ENCODE measurements at regions not wholly inside any gene's neighbourhood (a gene's known extent, or its start where the extent isn't known, plus 50 kb on each side); places are given as distances from the start of the nearest gene placed in this dataset.
"Not testable (repeated sequence)": the region's sequence is repeated elsewhere in the genome, so short reads cannot be mapped to it uniquely, and the experiment has no call there.

- no peak for DNase-seq (ENCODE audit: low spot score)
- TF ChIP-seq, protein P1, sequence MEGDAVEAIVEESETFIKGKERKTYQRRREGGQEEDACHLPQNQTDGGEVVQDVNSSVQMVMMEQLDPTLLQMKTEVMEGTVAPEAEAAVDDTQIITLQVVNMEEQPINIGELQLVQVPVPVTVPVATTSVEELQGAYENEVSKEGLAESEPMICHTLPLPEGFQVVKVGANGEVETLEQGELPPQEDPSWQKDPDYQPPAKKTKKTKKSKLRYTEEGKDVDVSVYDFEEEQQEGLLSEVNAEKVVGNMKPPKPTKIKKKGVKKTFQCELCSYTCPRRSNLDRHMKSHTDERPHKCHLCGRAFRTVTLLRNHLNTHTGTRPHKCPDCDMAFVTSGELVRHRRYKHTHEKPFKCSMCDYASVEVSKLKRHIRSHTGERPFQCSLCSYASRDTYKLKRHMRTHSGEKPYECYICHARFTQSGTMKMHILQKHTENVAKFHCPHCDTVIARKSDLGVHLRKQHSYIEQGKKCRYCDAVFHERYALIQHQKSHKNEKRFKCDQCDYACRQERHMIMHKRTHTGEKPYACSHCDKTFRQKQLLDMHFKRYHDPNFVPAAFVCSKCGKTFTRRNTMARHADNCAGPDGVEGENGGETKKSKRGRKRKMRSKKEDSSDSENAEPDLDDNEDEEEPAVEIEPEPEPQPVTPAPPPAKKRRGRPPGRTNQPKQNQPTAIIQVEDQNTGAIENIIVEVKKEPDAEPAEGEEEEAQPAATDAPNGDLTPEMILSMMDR (IDR thresholded peaks at IDR 0.05; ENCODE audit: extremely low read depth, missing control alignments): no peak
These were observed 232.7 kb downstream of the IGSF11 start for GRCh38 chr3:118801899-118802298.

GRCh38 chr3:118802325-118803095 lies 232.1 kb downstream of the IGSF11 start:
- DNase-seq (ENCODE audit: low spot score): no peak

GRCh38 chr3:118803096-118803476 lies 231.6 kb downstream of the IGSF11 start:
- TF ChIP-seq, protein P1 (IDR thresholded peaks at IDR 0.05; ENCODE audit: extremely low read depth, missing control alignments): no peak
- DNase-seq (ENCODE audit: low spot score): no peak

More at GRCh38 chr3:118802325-118803095, 232.1 kb downstream of the IGSF11 start:
- TF ChIP-seq, protein P1 (IDR thresholded peaks at IDR 0.05; ENCODE audit: extremely low read depth, missing control alignments): no peak

DNA sequence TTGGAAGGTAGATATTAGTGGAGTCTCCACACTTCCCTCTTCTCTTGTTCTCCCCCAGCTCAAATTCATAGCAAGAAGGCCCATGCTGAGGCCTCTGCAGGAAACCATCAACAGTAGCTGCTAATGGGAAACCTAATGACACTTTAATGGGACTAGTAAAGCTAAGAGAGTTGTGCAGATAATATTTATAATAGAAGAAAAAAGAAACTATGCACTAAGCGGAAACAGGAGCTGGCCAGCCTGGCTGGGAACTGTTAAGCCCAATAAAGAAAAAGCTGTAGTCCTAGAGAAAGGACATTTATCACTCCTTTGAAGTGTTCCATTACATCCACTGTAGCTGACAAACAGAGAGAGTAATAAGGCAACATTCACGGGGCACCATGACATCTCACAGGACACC lies 229.6 kb downstream of the IGSF11 start:
- TF ChIP-seq, protein P1 (IDR thresholded peaks at IDR 0.05; ENCODE audit: extremely low read depth, missing control alignments): no peak
- no peak for DNase-seq (ENCODE audit: low spot score)

GRCh38 chr3:118806423-118806822 lies 228.2 kb downstream of the IGSF11 start:
- TF ChIP-seq, protein P1 (IDR thresholded peaks at IDR 0.05; ENCODE audit: extremely low read depth, missing control alignments): no peak
- no peak for DNase-seq (ENCODE audit: low spot score)

DNA sequence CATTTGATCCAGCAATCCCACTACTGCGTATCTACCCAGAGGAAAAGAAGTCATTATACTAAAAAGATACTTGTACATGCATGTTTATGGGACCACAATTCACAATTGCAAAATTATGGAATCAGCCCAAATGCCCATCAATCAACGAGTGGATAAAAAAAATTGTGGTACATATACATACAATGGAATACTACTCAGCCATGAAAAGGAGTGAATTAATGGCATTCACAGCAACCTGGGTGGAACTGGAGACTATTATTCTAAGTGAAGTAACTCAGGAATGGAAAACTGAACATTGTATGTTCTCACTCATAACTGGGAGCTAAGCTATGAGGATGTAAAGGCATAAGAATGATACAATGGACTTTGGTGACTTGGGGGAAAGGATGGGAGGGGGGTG lies 227.3 kb downstream of the IGSF11 start:
- DNase-seq (ENCODE audit: low spot score): not testable (repeated sequence)

DNA sequence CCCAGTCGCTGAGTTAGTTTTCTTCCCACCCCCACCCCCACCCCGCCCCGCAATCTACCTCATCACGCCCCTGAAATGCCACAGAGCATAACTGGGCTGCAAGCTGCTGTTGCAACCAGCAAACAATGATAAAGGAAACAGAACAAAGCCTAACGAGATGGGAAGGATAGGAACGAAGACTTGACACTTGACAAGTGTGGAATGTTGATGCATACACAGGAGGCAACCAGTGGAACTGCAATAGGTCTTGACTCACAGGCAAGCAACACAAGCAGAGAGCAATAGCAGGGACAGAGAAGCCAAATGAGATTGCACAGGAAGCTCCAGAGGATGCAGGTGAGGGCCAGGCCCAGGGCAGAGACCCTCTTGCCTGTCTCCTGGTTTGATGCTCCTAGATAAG lies 225.9 kb downstream of the IGSF11 start:
- TF ChIP-seq, protein P1 (IDR thresholded peaks at IDR 0.05; ENCODE audit: extremely low read depth, missing control alignments): no peak
- DNase-seq (ENCODE audit: low spot score): no peak

Data from GM20000 (cell line).